Left lung (tissue), 4 donors: ENCODE measurements at regions not wholly inside any gene's neighbourhood (a gene's known extent, or its start where the extent isn't known, plus 50 kb on each side); places are given as distances from the start of the nearest gene placed in this dataset.

Experiments used
- ATAC-seq: fragments of 200-7000 bp; cut with Tn5 transposase; one replicate; pipeline ENCODE4 v1.9.1; 2020; ENCODE audit warnings: moderate library complexity
- DNase-seq, 4 donors: peaks; one replicate each; pipeline ENCODE4 v3.0.0-alpha.2; 2013 to 2020
- H3K27ac ChIP-seq, 2 donors: fragments of 200-600 bp; sonication (generic) in 1 of 2; one replicate each; pipeline versions ENCODE4 v1.5.0 to v1.8.0; 2020 to 2021
- H3K27me3 ChIP-seq, 2 donors: fragments of 200-600 bp; sonication (generic) in 1 of 2; one replicate each; pipeline versions ENCODE4 v1.5.0 to v1.8.0; 2020 to 2021
- H3K36me3 ChIP-seq, 2 donors: fragments of 200-600 bp; sonication (generic) in 1 of 2; one replicate each; pipeline versions ENCODE4 v1.5.0 to v1.8.0; 2020 to 2021
- H3K4me1 ChIP-seq, 2 donors: fragments of 200-600 bp; one replicate each; pipeline ENCODE4 v1.8.0; 2021
- H3K4me3 ChIP-seq, 2 donors: fragments of 200-600 bp; sonication (generic) in 1 of 2; one replicate each; pipeline versions ENCODE4 v1.5.0 to v1.8.0; 2020 to 2021; ENCODE audit warnings: mild to moderate bottlenecking in 1 of 2
- H3K9me3 ChIP-seq, 2 donors: fragments of 200-600 bp; sonication (generic) in 1 of 2; one replicate each; pipeline versions ENCODE4 v1.5.0 to v1.8.0; 2020 to 2021
- CTCF ChIP-seq, 2 donors: fragments of 200-600 bp; sonication (generic) in 1 of 2; IDR thresholded peaks; one replicate each; pipeline versions ENCODE4 v1.5.0 to v1.8.0; 2021; ENCODE audit warnings: antibody characterized with exemption in 2 of 2
- intact Hi-C, 2 donors: fragments of 100-400 bp; cut with DNase I; formaldehyde crosslinking; loops; one replicate each; pipeline versions ENCODE4 v1.11.2 to v1.14.2; 2022
- donor health status: DM: no; HTN: yes; CAD: no.
- donor health status: DM: no; HTN: no; CAD: no.

- DNase-seq (no peak), ATAC-seq (no peak)
- intact Hi-C loops: no loop called here
- Histone ChIP-seq H3K27ac (no peak overlapping the region), H3K4me1 (no peaks in the 10 kb centered on the region), H3K27me3 (no peaks in the 10 kb centered on the region), H3K9me3 (no peaks in the 10 kb centered on the region), H3K4me3 (no peak overlapping the region), H3K36me3 (no peaks in the 10 kb centered on the region)
- TF ChIP-seq CTCF (IDR thresholded peaks at IDR 0.05): no peak
Observed at GRCh38 chr13:44172281-44172810, 201.3 kb upstream of the SERP2 start.

GRCh38 chr13:44174769-44175425 is 198.7 kb upstream of the SERP2 start:
- Histone ChIP-seq H3K4me1 (no peaks in the 10 kb centered on the region), H3K9me3 (no peaks in the 10 kb centered on the region), H3K27me3 (no peaks in the 10 kb centered on the region), H3K36me3 (no peaks in the 10 kb centered on the region), H3K27ac (peak overlapping the region in 1 of 2 donors; percentile 9), H3K4me3 (no peak overlapping the region)
- no peak for TF ChIP-seq CTCF (IDR thresholded peaks at IDR 0.05)
- intact Hi-C loops: no loop called here
- ATAC-seq (peak; percentile 73), DNase-seq (no peak)

GRCh38 chr13:44176173-44176572 is 197.5 kb upstream of the SERP2 start:
- DNase-seq (no peak), ATAC-seq (no peak)
- Histone ChIP-seq H3K27me3 (no peaks in the 10 kb centered on the region), H3K36me3 (no peaks in the 10 kb centered on the region), H3K9me3 (no peaks in the 10 kb centered on the region), H3K4me1 (no peaks in the 10 kb centered on the region), H3K4me3 (no peak overlapping the region), H3K27ac (no peak overlapping the region)
- TF ChIP-seq CTCF (IDR thresholded peaks at IDR 0.05): no peak
- intact Hi-C loops: no loop called here

- DNase-seq: no peak
- H3K4me3 ChIP-seq: no peak overlapping the region
- no peaks in the 10 kb centered on the region for H3K9me3 ChIP-seq
- intact Hi-C loops: no loop called here
- H3K27me3 ChIP-seq: no peaks in the 10 kb centered on the region
- H3K4me1 ChIP-seq: no peaks in the 10 kb centered on the region
- no peak for TF ChIP-seq CTCF (IDR thresholded peaks at IDR 0.05)
- ATAC-seq: no peak
- H3K27ac ChIP-seq: no peak overlapping the region
- H3K36me3 ChIP-seq: no peaks in the 10 kb centered on the region
Observed at GRCh38 chr13:44180876-44181536, 192.6 kb upstream of the SERP2 start.

GRCh38 chr13:44181931-44182330 is 191.7 kb upstream of the SERP2 start:
- intact Hi-C loops: no loop called here
- Histone ChIP-seq H3K4me3 (no peak overlapping the region), H3K4me1 (no peaks in the 10 kb centered on the region), H3K27ac (no peak overlapping the region), H3K9me3 (no peaks in the 10 kb centered on the region), H3K27me3 (no peaks in the 10 kb centered on the region), H3K36me3 (no peaks in the 10 kb centered on the region)
- no peak for DNase-seq
- TF ChIP-seq CTCF (IDR thresholded peaks at IDR 0.05): no peak
- no peak for ATAC-seq
